ENCODE measurements at regions not wholly inside any gene's neighbourhood (a gene's known extent, or its start where the extent isn't known, plus 50 kb on each side); places are given as distances from the start of the nearest gene placed in this dataset.

- TF ChIP-seq CTCF (IDR thresholded peaks at IDR 0.05; ENCODE audit: poor library complexity) = no peak
- no peak for TF ChIP-seq EZH2phosphoT487 (IDR thresholded peaks at IDR 0.05; ENCODE audit: low read depth, severe bottlenecking, unreplicated experiment)
- no peak for TF ChIP-seq EZH2 (IDR thresholded peaks at IDR 0.05; ENCODE audit: borderline replicate concordance)
These were observed 323.0 kb downstream of the OMA1 start for GRCh38 chr1:58223522-58223921.
